NCI-H128 (cell line): ENCODE measurements at regions not wholly inside any gene's neighbourhood (a gene's known extent, or its start where the extent isn't known, plus 50 kb on each side); places are given as distances from the start of the nearest gene placed in this dataset.

ENCODE experiments used
- DNase-seq: peaks from one replicate; lab custom pipeline; 2025; ENCODE audit not compliant: unreplicated experiment; lab: John Stamatoyannopoulos, UW

DNA sequence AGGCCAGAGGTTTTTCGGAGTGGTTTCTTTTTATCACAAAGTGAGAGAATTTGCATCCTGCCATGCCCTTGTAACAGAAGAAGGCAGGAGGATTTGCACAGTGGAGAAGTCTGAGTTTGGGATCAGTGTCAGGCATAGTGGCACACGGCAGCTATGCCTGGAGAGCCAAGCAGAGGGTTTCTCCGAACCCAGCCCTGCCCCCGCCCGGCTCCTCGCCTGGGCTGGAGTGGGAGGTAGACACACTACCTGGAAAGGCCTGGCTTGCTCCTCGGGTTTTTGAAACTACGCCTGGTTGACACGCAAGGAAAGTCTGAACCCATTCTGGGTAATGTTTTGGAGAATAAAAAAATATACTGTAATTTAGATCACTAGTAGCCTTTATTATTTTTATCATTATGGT, 1653.6 kb upstream of the TENM3 start:
- DNase-seq, result no peak

DNA sequence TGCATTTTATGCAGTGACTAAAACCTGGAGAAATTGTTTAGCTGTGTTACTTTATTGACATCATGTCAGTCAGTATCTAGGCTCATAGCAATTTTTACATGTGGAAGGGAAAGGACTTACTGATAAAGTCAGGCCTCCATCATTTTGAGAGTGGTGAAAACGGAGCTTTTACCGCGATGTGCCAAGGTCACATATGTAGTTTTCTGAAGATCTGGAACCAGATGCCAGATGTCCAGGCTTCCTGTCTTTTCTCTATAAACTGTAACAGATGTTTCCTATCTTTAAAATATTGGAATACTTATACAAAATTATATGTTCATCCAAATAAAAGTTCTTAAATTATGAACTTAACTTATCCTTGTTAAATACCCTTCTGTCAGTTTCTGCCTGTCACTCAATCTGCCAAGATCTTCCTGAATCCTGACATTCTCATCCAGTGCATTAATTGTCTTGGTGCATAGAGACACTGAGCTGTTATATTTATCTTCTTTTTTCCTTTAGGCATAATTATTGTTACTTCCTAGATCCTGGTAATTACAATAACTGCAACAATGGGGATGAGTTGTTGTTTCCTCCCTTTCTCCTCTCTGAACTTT, 1646.2 kb upstream of the TENM3 start:
- no peak for DNase-seq

DNA sequence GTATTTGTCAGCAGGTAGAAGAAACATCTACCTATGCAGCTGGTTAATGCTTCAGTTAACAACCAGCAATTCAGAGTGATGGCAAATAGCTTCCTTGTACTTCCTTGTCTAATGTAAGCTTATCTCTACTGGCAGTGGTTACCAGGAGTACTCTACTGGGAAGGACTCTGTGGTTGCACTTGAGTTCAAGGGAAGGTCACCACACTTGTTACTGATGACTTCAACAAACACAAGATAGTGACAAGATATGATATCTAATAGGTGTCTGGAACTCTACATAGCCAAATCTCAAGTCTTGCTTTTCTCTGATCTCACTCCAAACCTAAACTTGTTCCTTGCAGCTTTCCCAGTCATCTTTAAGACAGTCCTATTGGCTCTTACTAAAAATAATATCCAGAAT, 1644.9 kb upstream of the TENM3 start:
- DNase-seq, result no peak

- DNase-seq, result no peak
These were observed 1639.4 kb upstream of the TENM3 start for GRCh38 chr4:180603791-180604190.

- DNase-seq, result no peak
These were observed 1632.9 kb upstream of the TENM3 start for GRCh38 chr4:180610324-180610723.

- DNase-seq, result no peak
These were observed 1627.5 kb upstream of the TENM3 start for GRCh38 chr4:180615746-180616145.

DNA sequence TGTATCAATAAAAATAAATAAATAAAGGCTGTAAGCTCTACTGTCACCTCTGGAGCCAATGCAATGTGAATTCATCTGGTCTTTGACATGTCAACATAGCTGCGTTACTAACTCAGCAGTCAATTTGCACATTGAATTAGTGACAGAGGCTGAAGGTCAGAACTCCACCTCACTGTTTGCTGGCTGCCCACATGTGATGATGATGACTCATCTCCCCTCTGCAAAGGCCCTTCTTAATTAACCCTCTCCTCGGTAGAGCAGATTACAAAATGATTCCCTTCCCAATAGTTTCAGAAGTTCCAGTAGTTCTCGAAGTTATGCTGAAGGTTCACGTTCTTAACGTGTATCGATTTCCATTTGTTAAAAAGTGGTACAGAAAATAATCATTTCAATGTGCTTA, 1626.0 kb upstream of the TENM3 start:
- DNase-seq, result no peak

DNA sequence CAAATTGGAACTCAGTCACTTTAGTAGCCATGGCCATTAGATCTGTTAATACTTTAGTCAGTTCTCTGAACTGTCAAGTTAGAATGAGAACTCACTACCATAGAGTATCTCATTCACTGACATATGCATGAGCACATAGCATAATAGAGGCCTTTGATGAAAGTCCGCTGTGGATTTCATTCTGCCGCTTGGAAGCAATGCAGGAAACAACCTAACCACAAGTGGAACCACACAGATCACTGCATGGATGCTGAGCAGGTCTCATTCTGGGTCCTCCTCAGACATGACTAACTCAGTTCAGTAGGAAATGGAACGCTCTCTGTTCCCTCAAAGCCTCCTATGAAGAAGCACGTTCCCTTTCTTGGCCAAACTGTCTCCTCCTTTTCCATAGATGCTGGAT, 1624.8 kb upstream of the TENM3 start:
- DNase-seq, result no peak

GRCh38 chr4:180619440-180619839, 1623.8 kb upstream of the TENM3 start:
- DNase-seq, result no peak

DNA sequence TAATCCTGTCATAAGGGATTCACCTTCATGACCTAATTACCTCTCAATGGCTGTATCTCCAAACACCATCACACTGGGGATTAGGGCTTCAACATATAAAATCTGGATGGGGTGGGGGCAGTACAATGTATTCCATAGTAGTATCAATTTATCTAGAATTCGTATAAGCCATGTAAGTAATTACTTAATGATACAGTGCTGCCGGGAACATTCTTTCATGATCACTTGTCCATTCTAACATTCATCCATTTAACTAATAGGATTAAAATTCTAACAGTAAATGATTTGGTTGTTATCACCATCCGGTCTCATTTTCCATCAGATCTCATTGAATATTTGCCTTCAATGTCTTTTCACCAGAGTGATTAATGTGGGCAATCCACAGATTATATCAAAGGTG, 1620.9 kb upstream of the TENM3 start:
- DNase-seq, result no peak

GRCh38 chr4:180625653-180626052, 1617.5 kb upstream of the TENM3 start:
- no peak for DNase-seq

GRCh38 chr4:180630012-180630665, 1613.1 kb upstream of the TENM3 start:
- no peak for DNase-seq

- DNase-seq, result no peak
These were observed 1608.9 kb upstream of the TENM3 start for GRCh38 chr4:180634306-180634705.

GRCh38 chr4:180635281-180635680, 1607.9 kb upstream of the TENM3 start:
- DNase-seq, result no peak

DNA sequence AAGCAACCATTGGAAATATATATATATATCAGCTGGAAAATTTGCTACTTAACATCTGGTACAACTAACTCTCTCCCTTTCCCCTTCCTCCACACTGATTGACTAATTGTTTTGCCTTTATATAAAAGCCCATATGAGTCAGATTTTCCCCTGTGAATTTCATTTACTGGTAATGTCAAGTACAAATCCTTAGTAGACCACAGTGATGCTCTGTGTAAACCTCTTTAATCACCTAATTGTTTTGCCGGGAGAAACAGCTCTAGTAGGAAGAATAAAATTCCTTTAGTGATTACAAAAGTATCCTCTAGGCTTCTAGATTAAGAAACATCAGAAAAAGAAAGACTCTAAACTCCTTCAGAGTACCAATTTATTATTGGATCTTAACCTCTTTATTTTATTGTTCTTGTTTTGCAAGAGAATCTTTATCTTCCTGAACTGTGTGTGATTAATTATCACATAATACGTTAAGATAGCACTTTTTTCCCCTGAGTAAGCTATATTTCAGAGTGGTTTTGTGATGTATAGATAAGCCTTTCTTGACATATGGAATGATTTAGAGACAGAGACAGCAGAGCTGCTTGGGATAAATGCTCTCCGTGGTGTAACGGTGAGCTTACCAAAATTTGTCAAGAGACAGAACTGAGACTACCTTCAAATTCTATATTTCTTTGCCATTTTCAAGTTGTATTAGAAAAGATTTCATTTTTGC, 1606.4 kb upstream of the TENM3 start:
- no peak for DNase-seq

- no peak for DNase-seq
These were observed 1605.6 kb upstream of the TENM3 start for GRCh38 chr4:180637616-180638015.

- no peak for DNase-seq
These were observed 1603.0 kb upstream of the TENM3 start for GRCh38 chr4:180640193-180640592.

DNA sequence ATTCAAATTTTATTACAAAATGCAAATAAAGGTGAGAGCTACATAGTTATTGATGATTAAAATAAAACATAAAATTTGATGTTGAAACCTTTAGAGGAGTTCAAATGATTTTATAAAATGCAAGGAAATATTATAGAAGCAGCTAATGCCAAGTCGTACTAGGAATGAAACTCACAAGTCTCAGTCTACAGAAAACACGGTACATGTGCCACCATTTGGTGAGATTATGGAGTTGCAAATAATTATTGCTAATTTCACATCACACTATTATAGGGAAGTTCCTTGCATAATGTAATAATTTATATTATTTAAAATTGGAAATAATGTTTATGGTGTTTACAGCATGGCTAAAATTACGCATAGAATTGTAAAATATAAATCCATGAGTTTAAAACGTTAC, 1601.7 kb upstream of the TENM3 start:
- DNase-seq, result no peak

DNA sequence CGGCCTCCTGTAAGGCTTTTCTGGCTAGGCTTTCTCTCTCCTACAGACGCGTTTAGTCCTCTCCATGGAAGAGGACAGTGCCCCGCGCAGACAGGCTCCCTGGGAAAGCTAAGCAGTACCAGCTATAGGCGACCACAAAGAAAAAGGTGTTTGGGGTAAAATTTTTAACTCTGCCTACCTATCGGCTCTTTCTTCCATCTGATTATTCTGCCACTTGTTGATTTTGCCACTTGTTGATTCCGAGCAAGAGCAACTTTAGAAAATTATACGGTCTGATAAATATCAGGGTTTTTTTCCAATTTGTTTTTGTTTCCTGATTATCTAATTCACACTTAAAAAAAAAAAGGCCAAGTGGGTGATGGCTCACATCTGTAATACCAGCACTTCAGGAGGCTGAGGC, 1600.5 kb upstream of the TENM3 start:
- DNase-seq, result no peak

DNA sequence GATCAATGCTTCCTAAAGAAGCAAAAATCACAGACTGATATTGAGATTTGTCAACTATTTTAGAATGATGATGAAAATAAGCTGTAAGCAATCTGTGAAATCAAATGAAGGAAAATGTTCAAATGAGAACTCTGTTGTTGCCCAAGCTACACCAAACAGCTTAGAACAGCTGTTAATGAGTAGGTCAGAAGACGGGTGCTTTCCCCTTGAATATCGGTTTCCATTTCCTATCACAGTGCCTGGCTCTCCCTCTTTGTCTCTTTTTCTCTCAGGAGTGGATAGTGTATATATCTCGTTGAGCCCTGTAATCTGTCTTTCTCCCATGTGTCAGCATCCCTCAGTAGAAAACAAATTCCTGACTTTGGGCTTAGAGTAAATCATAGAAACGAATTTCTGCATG, 1592.9 kb upstream of the TENM3 start:
- no peak for DNase-seq

- no peak for DNase-seq
These were observed 1590.7 kb upstream of the TENM3 start for GRCh38 chr4:180652533-180652932.

- DNase-seq, result no peak
These were observed 1587.3 kb upstream of the TENM3 start for GRCh38 chr4:180655886-180656285.

GRCh38 chr4:180657881-180658280, 1585.3 kb upstream of the TENM3 start:
- no peak for DNase-seq
